ENCODE measurements at regions not wholly inside any gene's neighbourhood (a gene's known extent, or its start where the extent isn't known, plus 50 kb on each side); places are given as distances from the start of the nearest gene placed in this dataset.

DNA sequence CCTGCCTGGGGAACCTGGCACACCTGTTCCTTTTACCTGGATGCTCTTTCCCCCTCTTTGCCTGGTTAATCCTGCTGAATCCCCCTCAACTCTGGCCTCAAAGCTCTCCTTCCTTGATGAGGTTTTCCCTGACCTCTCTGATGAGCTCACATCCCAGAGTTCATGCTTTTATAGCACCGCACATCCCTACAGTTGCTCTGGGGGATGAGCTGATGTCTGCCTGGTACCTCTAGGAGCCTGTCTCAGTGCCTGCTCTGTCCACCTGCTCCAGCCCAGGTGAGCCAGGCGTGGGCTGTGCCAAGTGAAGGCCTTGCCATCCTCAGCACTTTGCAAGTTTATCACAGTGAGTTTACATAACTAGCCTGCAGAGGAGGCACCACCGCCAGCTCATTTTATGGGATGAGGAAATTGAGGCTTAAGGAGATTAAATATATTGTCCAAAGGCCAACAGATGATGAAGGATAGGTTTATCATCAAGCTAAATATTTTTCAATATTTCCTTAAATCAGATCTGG is 58.6 kb upstream of the TMPRSS2 start:
- Histone ChIP-seq H3K79me2 (ENCODE audit: control insufficient read depth, low read length) (no peaks in the 10 kb centered on the region), H3K4me3 (ENCODE audit: low read length) (no peak overlapping the region), H3K9me3 (ENCODE audit: control insufficient read depth, insufficient read depth, low read length) (no peaks in the 10 kb centered on the region), H4K20me1 (ENCODE audit: control insufficient read depth, insufficient read depth, low read depth, low read length) (no peaks in the 10 kb centered on the region), H3K36me3 (ENCODE audit: control insufficient read depth, low read length) (no peaks in the 10 kb centered on the region), H3K9me2 (replicated peaks; ENCODE audit: control insufficient read depth, low read length) (no peaks in the 10 kb centered on the region), H3K27me3 (ENCODE audit: control insufficient read depth, low read length) (no peaks in the 10 kb centered on the region), H3K4me1 (ENCODE audit: control insufficient read depth, low read length) (no peaks in the 10 kb centered on the region), H3K27ac (ENCODE audit: low read depth, low read length) (no peak overlapping the region), H3K4me2 (ENCODE audit: low read length) (no peak overlapping the region), H3F3A (ENCODE audit: control insufficient read depth, insufficient read depth) (no peaks in the 10 kb centered on the region)
- TF ChIP-seq, protein P1, sequence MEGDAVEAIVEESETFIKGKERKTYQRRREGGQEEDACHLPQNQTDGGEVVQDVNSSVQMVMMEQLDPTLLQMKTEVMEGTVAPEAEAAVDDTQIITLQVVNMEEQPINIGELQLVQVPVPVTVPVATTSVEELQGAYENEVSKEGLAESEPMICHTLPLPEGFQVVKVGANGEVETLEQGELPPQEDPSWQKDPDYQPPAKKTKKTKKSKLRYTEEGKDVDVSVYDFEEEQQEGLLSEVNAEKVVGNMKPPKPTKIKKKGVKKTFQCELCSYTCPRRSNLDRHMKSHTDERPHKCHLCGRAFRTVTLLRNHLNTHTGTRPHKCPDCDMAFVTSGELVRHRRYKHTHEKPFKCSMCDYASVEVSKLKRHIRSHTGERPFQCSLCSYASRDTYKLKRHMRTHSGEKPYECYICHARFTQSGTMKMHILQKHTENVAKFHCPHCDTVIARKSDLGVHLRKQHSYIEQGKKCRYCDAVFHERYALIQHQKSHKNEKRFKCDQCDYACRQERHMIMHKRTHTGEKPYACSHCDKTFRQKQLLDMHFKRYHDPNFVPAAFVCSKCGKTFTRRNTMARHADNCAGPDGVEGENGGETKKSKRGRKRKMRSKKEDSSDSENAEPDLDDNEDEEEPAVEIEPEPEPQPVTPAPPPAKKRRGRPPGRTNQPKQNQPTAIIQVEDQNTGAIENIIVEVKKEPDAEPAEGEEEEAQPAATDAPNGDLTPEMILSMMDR (IDR thresholded peaks at IDR 0.05; ENCODE audit: low read depth, low read length, poor library complexity, severe bottlenecking), result no peak
- TF ChIP-seq EZH2phosphoT487 (IDR thresholded peaks at IDR 0.05; ENCODE audit: borderline replicate concordance, low read length), result no peak

DNA sequence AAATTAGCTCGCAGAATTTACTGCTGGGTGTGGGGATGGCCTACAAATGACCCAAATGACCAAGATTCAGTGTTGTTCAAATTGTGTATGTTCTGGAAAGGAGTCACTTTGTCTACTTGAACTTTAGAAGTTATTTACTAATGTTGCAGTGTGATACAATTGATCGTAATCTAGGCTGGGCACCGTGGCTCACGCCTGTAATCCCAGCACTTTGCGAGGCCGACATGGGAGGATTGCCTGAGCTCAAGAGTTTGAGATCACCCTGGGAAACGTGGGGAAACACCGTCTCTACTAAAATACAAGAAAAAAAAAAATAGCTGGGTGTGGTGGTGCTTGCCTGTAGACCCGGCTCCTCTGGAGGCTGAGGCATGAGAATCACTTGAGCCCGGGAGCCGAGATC is 57.6 kb upstream of the TMPRSS2 start:
- no peaks in the 10 kb centered on the region for H3K9me2 ChIP-seq (replicated peaks; ENCODE audit: control insufficient read depth, low read length)
- peaks cover 7% of the 10 kb centered on the region for H3K27me3 ChIP-seq (ENCODE audit: control insufficient read depth, low read length)
- H3F3A ChIP-seq (ENCODE audit: control insufficient read depth, insufficient read depth), result no peaks in the 10 kb centered on the region
- no peaks in the 10 kb centered on the region for H3K36me3 ChIP-seq (ENCODE audit: control insufficient read depth, low read length)
- no peaks in the 10 kb centered on the region for H3K79me2 ChIP-seq (ENCODE audit: control insufficient read depth, low read length)
- no peak overlapping the region for H3K27ac ChIP-seq (ENCODE audit: low read depth, low read length)
- no peak overlapping the region for H3K4me3 ChIP-seq (ENCODE audit: low read length)
- no peak overlapping the region for H3K4me2 ChIP-seq (ENCODE audit: low read length)
- H3K4me1 ChIP-seq (ENCODE audit: control insufficient read depth, low read length), result no peaks in the 10 kb centered on the region
- H4K20me1 ChIP-seq (ENCODE audit: control insufficient read depth, insufficient read depth, low read depth, low read length), result no peaks in the 10 kb centered on the region
- H3K9me3 ChIP-seq (ENCODE audit: control insufficient read depth, insufficient read depth, low read length), result no peaks in the 10 kb centered on the region
- TF ChIP-seq, protein P1 (IDR thresholded peaks at IDR 0.05; ENCODE audit: low read depth, low read length, poor library complexity, severe bottlenecking), result no peak
- TF ChIP-seq EZH2phosphoT487 (IDR thresholded peaks at IDR 0.05; ENCODE audit: borderline replicate concordance, low read length), result no peak

DNA sequence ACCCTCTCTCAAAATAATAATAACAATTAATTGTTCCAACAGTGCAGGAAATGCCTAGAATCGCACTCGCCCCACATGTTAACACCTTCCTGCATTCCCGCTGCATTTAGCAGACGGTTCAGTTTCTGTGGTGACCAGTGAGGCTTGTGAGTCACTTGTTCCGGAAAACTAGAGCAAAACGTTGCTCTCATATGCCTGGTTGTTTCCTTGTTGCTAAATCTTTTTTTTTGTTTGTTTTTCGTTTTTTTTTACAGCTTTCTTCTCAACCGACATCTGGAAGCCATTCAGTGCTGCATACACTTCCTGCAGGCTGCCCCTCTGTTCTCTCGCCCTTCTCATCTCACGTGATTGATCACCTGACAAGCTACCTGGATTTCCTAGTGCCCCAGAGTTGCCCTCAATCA is 56.9 kb upstream of the TMPRSS2 start:
- no peak for TF ChIP-seq EZH2phosphoT487 (IDR thresholded peaks at IDR 0.05; ENCODE audit: borderline replicate concordance, low read length)
- TF ChIP-seq, protein P1 (IDR thresholded peaks at IDR 0.05; ENCODE audit: low read depth, low read length, poor library complexity, severe bottlenecking), result no peak
- Histone ChIP-seq H3K4me3 (ENCODE audit: low read length) (no peak overlapping the region), H3K9me3 (ENCODE audit: control insufficient read depth, insufficient read depth, low read length) (no peaks in the 10 kb centered on the region), H3K79me2 (ENCODE audit: control insufficient read depth, low read length) (no peaks in the 10 kb centered on the region), H3K9me2 (replicated peaks; ENCODE audit: control insufficient read depth, low read length) (no peaks in the 10 kb centered on the region), H3F3A (ENCODE audit: control insufficient read depth, insufficient read depth) (no peaks in the 10 kb centered on the region), H3K4me1 (ENCODE audit: control insufficient read depth, low read length) (no peaks in the 10 kb centered on the region), H4K20me1 (ENCODE audit: control insufficient read depth, insufficient read depth, low read depth, low read length) (no peaks in the 10 kb centered on the region), H3K27ac (ENCODE audit: low read depth, low read length) (no peak overlapping the region), H3K36me3 (ENCODE audit: control insufficient read depth, low read length) (no peaks in the 10 kb centered on the region), H3K27me3 (ENCODE audit: control insufficient read depth, low read length) (peaks cover 14% of the 10 kb centered on the region), H3K4me2 (ENCODE audit: low read length) (no peak overlapping the region)
